ENCODE measurements at regions not wholly inside any gene's neighbourhood (a gene's known extent, or its start where the extent isn't known, plus 50 kb on each side); places are given as distances from the start of the nearest gene placed in this dataset.
"Not testable (repeated sequence)": the region's sequence is repeated elsewhere in the genome, so short reads cannot be mapped to it uniquely, and the experiment has no call there.

DNA sequence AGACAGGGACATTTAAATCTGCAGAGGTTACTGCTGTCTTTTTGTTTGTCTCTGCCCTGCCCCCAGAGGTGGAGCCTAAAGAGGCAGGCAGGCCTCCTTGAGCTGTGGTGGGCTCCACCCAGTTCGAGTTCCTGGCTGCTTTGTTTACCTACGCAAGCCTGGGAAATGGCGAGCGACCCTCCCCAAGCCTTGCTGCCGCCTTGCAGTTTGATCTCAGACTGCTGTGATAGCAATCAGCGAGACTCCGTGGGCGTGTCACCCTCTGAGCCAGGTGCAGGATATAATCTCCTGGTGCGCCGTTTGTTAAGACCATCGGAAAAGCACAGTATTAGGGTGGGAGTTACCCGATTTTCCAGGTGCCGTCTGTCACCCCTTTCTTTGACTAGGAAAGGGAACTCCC, 93.3 kb downstream of the ANKRD30BL start:
- H3K4me3 ChIP-seq; DNase-seq (ENCODE audit: low spot score in 2 of 2); H3K4me1 ChIP-seq; H3K9me3 ChIP-seq; H3K36me3 ChIP-seq; intact Hi-C loops (cut with DNase I); H3K27me3 ChIP-seq; H3K27ac ChIP-seq: not testable (repeated sequence)

GRCh38 chr2:132065391-132065790, 96.4 kb downstream of the ANKRD30BL start:
- H3K4me3 ChIP-seq; H3K27ac ChIP-seq; H3K27me3 ChIP-seq; H3K9me3 ChIP-seq; DNase-seq (ENCODE audit: low spot score in 2 of 2); H3K36me3 ChIP-seq; intact Hi-C loops (cut with DNase I); H3K4me1 ChIP-seq: not testable (repeated sequence)

DNA sequence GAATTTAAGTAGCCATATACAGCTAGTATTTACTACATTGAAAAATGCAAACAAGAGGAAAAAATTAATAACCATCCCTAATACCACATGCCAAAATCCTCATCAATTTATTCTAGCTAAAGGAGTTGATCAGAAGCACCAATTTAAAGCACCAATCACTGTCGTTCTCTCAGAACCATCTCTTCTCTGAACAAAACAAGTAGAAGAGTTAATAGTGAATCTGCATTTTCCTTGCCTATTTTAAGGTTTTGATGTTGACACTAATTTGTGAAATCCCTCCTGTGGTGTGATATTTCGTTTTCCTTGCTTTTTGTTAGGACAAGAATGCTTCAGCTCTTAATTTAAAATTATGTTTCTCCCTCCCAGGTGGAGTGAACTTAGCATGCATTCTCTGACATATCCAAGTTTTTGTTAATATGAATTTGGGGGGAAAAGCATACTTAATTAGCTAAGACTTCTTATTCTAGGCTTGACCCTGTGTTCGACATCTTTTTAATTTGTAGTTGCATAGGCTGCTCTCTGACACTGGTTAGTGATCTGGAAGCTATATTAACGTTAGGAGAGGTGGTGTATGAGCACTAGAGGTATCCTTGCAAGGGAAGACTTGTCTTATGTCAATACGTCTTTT, 122.0 kb downstream of the ANKRD30BL start:
- H3K4me3 ChIP-seq; H3K36me3 ChIP-seq; H3K27me3 ChIP-seq; H3K27ac ChIP-seq; DNase-seq (ENCODE audit: low spot score in 2 of 2); intact Hi-C loops (cut with DNase I); H3K4me1 ChIP-seq; H3K9me3 ChIP-seq: not testable (repeated sequence)

- DNase-seq (ENCODE audit: low spot score in 2 of 2); intact Hi-C loops (cut with DNase I); H3K36me3 ChIP-seq; H3K27me3 ChIP-seq; H3K9me3 ChIP-seq; H3K4me1 ChIP-seq; H3K27ac ChIP-seq: not testable (repeated sequence)
- peak overlapping the region in 1 of 2 donors; percentile 65 for H3K4me3 ChIP-seq
These were observed 122.9 kb downstream of the ANKRD30BL start for GRCh38 chr2:132038883-132039235.

GRCh38 chr2:132038179-132038882, 123.4 kb downstream of the ANKRD30BL start:
- H3K36me3 ChIP-seq: no peaks in the 10 kb centered on the region
- intact Hi-C loops (cut with DNase I): no loop called here
- no peak for TF ChIP-seq CTCF (IDR thresholded peaks at IDR 0.05)
- H3K4me3 ChIP-seq: peak overlapping the region; percentile 50 to 65
- H3K4me1 ChIP-seq: no peaks in the 10 kb centered on the region
- H3K27me3 ChIP-seq: no peaks in the 10 kb centered on the region
- H3K9me3 ChIP-seq: no peaks in the 10 kb centered on the region
- H3K27ac ChIP-seq: no peak overlapping the region
- DNase-seq (ENCODE audit: low spot score in 2 of 2): no peak

DNA sequence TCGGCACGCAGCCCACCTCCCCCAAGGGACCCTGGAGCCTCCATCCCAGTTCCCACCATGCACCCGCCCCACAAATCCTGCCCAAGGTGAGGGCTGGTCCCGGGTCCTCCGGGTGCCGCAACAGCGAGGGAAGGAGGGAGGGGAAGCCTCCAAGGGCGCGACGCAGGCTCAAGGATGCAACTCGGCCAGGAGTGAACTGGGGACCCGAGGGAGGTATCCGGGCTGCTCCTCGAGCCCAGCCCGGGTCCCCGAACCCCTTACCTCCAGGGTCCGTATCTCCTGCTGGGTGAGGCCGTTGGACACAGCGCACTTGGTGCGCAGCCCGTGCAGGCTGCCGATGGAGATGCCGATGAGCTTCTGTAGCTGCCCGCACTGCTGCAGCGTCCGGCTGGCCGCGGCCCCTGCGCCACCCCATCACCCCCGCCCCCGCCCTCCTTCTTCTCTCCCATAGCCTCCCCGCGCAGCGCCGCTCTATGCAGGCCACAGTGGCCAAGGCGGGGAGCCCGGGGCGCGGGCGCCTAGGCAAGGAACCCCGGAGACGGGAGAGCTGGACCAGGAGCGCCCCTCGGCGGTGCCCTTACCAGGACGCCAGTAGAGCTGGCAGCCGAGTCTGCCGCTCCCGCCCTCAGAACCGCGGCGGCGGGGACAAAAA, 124.1 kb downstream of the ANKRD30BL start:
- intact Hi-C loops (cut with DNase I): no loop called here

GRCh38 chr2:132034646-132035045, 127.1 kb downstream of the ANKRD30BL start:
- no peaks in the 10 kb centered on the region for H3K9me3 ChIP-seq
- H3K4me1 ChIP-seq: no peaks in the 10 kb centered on the region
- no peak for DNase-seq (ENCODE audit: low spot score in 2 of 2)
- TF ChIP-seq CTCF (IDR thresholded peaks at IDR 0.05): no peak
- no peak overlapping the region for H3K27ac ChIP-seq
- intact Hi-C loops (cut with DNase I): no loop called here
- H3K36me3 ChIP-seq: no peaks in the 10 kb centered on the region
- H3K27me3 ChIP-seq: no peaks in the 10 kb centered on the region
- H3K4me3 ChIP-seq: no peak overlapping the region

More for the DNA sequence above, 124.1 kb downstream of the ANKRD30BL start:
- no peak for TF ChIP-seq CTCF (IDR thresholded peaks at IDR 0.05)
- Histone ChIP-seq H3K27ac (no peak overlapping the region), H3K4me1 (no peaks in the 10 kb centered on the region), H3K36me3 (no peaks in the 10 kb centered on the region), H3K4me3 (peak overlapping the region; percentile 50 to 65), H3K27me3 (no peaks in the 10 kb centered on the region), H3K9me3 (no peaks in the 10 kb centered on the region)
- no peak for DNase-seq (ENCODE audit: low spot score in 2 of 2)

Measured in ascending aorta (tissue), 2 donors.